Fibroblast of villous mesenchyme (primary cell): ENCODE measurements at regions not wholly inside any gene's neighbourhood (a gene's known extent, or its start where the extent isn't known, plus 50 kb on each side); places are given as distances from the start of the nearest gene placed in this dataset.

Experiments
- DNase-seq: peaks from one replicate; pipeline ENCODE4 v3.0.0-alpha.2; 2010; ENCODE audit warnings: low read depth
- H3K4me3 ChIP-seq: 2 replicates; pipeline ENCODE4 v1.5.1; 2011; ENCODE audit warnings: low read depth, mild to moderate bottlenecking, low read length
- CTCF ChIP-seq: IDR thresholded peaks from 2 replicates; pipeline ENCODE4 v1.5.1; 2012; ENCODE audit warnings: low read depth, mild to moderate bottlenecking, low read length; ENCODE audit not compliant: insufficient read depth

DNA sequence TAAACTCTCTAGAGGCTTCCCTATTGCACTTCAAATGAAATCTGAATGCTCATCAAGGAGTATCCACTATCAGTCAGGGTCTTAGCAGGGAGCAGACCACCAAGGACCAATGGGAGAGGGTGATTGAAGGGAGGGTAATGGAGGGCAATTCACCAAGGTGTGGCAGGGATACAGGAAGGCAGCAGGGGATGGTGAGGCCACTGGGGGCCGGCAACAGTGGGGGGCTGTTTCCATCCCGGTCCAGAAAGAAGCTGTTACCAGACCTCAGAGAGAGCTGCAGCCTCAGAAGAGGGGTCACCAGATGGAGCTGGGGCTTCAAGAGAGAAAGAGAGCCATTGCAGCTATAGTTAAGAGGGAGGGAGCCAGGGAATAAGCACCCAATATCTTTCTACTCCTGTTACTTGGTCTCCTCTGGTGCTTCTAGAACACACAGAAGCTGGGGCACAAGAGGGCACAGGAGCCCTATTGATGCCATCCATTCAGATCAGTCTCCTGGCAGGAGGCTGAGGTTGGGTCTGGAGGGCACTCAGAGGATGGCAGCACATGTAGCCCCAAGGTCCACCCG lies 417.6 kb downstream of the PTPRU start:
- no peak for DNase-seq
- H3K4me3 ChIP-seq: no peak overlapping the region
- TF ChIP-seq CTCF: no peak

- TF ChIP-seq CTCF: no peak
- DNase-seq: no peak
- H3K4me3 ChIP-seq: no peak overlapping the region
These were observed 416.9 kb downstream of the PTPRU start for GRCh38 chr1:29653034-29653810.

GRCh38 chr1:29651684-29652665 lies 415.7 kb downstream of the PTPRU start:
- no peak overlapping the region for H3K4me3 ChIP-seq
- TF ChIP-seq CTCF: no peak
- DNase-seq: no peak

GRCh38 chr1:29651246-29651645 lies 414.9 kb downstream of the PTPRU start:
- DNase-seq: no peak
- H3K4me3 ChIP-seq: no peak overlapping the region
- TF ChIP-seq CTCF: no peak

DNA sequence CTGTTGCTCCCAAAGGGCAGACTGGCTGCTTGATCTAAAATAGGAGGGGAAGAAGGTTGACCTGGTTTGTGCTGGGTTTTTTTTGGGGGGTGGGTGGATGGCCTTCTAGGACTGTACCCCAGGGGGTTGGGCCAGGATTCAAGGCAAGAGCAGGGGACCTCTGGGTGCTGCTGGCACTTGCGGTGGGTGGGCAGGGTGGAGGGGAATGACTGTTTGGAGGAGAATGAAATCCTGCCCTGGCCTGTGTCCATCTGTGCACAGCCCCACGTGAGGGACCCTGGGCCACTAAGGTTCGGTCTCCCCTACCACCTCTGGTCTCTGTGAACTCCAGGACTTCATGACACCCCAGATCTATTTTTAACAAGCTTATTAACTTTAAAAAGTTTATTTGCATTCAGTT lies 414.2 kb downstream of the PTPRU start:
- no peak for TF ChIP-seq CTCF
- DNase-seq: no peak
- H3K4me3 ChIP-seq: no peak overlapping the region

DNA sequence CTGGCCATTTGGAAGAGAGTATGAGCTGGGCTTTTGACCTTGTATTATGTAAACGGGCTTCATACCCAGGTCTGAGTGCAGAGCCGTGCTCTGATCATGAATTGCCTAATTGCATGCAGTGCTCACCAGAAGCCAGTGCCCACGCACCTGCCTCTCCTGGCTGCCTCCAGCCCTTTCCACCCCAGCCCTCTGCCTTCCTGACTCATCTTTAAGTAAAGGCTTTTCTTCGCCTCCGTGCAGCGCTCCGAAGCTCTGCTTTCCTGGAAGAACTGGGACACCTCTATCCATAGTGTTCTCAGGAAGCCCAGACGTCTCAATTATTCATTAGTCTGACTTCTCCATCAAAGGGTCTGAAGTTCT lies 413.7 kb downstream of the PTPRU start:
- H3K4me3 ChIP-seq: no peak overlapping the region
- no peak for DNase-seq
- TF ChIP-seq CTCF: no peak
